ENCODE measurements at regions not wholly inside any gene's neighbourhood (a gene's known extent, or its start where the extent isn't known, plus 50 kb on each side); places are given as distances from the start of the nearest gene placed in this dataset.

DNA sequence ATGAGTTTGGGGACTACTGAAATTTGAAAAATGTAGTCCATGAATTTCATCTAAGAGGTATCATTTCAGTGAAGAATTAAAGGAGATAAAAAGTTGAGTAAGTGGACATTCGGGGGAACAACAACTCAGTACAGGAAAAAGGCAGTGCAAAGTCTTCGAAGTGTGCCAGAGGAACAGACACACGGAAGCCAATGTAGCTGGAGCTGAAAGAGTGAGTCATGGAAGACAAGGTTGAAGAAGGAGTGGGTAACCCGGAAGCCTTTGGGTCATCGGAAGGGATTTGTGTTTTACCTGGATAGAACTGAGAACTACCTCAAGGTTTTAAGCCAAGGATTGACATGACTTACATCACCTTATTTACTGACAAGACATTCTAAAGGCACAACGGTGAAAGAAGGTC, 733.4 kb downstream of the NCAM2 start:
- ATAC-seq (no peak), DNase-seq (no peak)
- peaks cover 9% of the 10 kb centered on the region for H3K9me3 Mint-ChIP-seq (ENCODE audit: low read depth)
- ChIA-PET CTCF (no interaction called here), POLR2A (no interaction called here)
- H3K27me3 Mint-ChIP-seq: no peaks in the 10 kb centered on the region
- H3K27ac Mint-ChIP-seq: no peak overlapping the region
- H3K4me3 Mint-ChIP-seq: no peak overlapping the region
- intact Hi-C loops (cut with DNase I, micrococcal nuclease): no loop called here
- H3K36me3 Mint-ChIP-seq (ENCODE audit: low read depth): no peaks in the 10 kb centered on the region
- H3K4me1 Mint-ChIP-seq: no peaks in the 10 kb centered on the region

GRCh38 chr21:21734088-21734487, 735.9 kb downstream of the NCAM2 start:
- Mint-ChIP-seq H3K4me3 (no peak overlapping the region), H3K27ac (no peak overlapping the region), H3K4me1 (no peaks in the 10 kb centered on the region), H3K36me3 (ENCODE audit: low read depth) (no peaks in the 10 kb centered on the region), H3K9me3 (ENCODE audit: low read depth) (peaks cover 4% of the 10 kb centered on the region), H3K27me3 (no peaks in the 10 kb centered on the region)
- POLR2A ChIA-PET: no interaction called here
- no peak for DNase-seq
- CTCF ChIA-PET: no interaction called here
- intact Hi-C loops (cut with DNase I, micrococcal nuclease): no loop called here
- ATAC-seq: no peak

DNA sequence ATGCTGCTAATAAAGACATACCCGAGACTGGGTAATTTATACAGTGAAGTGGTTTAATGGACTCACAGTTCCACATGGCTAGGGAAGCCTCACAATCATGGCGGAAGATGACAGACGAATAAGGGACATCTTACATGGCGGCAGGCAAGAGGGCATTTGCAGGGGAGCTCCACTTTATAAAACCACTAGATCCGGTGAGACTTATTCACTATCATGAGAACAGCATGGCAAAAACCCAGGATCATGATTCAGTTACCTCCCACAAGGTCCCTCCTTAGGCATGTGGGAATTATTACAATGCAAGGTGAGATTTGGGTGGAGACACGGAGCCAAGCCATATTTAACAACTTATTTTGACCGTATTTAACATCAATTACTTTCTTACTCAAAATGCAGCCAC, 739.0 kb downstream of the NCAM2 start:
- ChIA-PET POLR2A (no interaction called here), CTCF (no interaction called here)
- Mint-ChIP-seq H3K4me1 (no peaks in the 10 kb centered on the region), H3K27ac (no peak overlapping the region), H3K4me3 (no peak overlapping the region), H3K36me3 (ENCODE audit: low read depth) (no peaks in the 10 kb centered on the region), H3K9me3 (ENCODE audit: low read depth) (no peaks in the 10 kb centered on the region), H3K27me3 (no peaks in the 10 kb centered on the region)
- DNase-seq: no peak
- intact Hi-C loops (cut with DNase I, micrococcal nuclease): no loop called here
- ATAC-seq: no peak

DNA sequence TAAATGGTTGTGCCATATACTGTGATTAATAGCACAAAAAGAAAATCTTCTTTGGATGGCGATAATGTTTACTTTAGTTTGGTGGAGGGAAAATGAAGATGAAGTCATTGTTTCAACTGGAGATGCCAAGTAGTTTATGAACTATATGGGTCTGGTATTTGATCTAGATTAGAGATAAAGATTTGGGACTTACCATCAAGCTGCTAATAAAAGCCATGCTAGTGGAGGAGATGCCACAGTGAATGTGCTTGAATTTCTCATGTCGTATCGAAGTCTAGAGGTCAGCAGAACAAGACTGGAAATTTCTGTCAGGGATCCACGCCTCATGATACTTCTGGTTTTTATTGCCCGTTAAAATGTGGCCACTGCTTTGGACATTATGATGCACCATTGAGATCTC, 742.0 kb downstream of the NCAM2 start:
- Mint-ChIP-seq H3K4me3 (no peak overlapping the region), H3K9me3 (ENCODE audit: low read depth) (peaks cover 3% of the 10 kb centered on the region), H3K27me3 (no peaks in the 10 kb centered on the region), H3K36me3 (ENCODE audit: low read depth) (no peaks in the 10 kb centered on the region), H3K27ac (no peak overlapping the region), H3K4me1 (no peaks in the 10 kb centered on the region)
- intact Hi-C loops (cut with DNase I, micrococcal nuclease): no loop called here
- ChIA-PET POLR2A (no interaction called here), CTCF (no interaction called here)
- ATAC-seq (no peak), DNase-seq (no peak)

DNA sequence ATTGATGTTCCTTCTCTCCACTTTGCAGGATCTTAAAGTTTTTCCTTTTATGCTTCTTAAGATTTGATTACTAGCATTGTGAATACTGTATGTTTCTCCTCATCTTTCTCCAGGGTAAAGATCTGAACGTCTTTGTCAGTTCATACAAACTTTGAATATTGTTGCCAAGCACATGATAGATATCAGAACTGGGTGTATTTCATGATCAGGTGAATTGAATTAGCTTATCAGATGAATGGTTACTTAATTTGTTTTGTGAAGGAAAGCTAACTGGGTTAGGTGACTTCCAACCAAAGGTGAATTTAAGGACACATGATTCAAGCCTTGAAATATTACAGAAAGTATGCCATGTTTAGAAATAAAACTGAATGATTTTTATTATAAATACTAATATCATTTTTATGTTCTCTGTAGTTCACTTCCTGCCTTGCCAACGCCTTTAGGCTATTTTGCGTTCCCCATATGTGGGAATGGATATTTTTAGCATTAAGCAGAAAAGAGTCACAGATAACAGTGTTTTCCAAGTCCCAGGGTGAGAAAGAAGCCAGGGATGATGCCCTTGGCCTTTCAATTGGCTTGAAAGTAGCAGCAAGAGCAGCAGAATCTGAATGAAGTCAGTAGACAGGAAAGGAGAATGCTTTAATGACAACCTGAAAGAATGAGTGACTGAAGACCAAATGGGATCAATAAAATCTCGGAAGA, 752.1 kb downstream of the NCAM2 start:
- Mint-ChIP-seq H3K4me1 (no peaks in the 10 kb centered on the region), H3K27me3 (no peaks in the 10 kb centered on the region), H3K36me3 (ENCODE audit: low read depth) (no peaks in the 10 kb centered on the region), H3K27ac (no peak overlapping the region), H3K4me3 (no peak overlapping the region), H3K9me3 (ENCODE audit: low read depth) (peaks cover 6% of the 10 kb centered on the region)
- DNase-seq (no peak), ATAC-seq (no peak)
- intact Hi-C loops (cut with DNase I, micrococcal nuclease): no loop called here
- ChIA-PET POLR2A (no interaction called here), CTCF (no interaction called here)

- Mint-ChIP-seq H3K4me3 (no peak overlapping the region), H3K27ac (no peak overlapping the region), H3K27me3 (no peaks in the 10 kb centered on the region), H3K9me3 (ENCODE audit: low read depth) (peaks cover 4% of the 10 kb centered on the region), H3K4me1 (no peaks in the 10 kb centered on the region), H3K36me3 (ENCODE audit: low read depth) (no peaks in the 10 kb centered on the region)
- ATAC-seq: no peak
- CTCF ChIA-PET: no interaction called here
- POLR2A ChIA-PET: no interaction called here
- no peak for DNase-seq
- intact Hi-C loops (cut with DNase I, micrococcal nuclease): no loop called here
Observed at GRCh38 chr21:21751286-21751685, 753.1 kb downstream of the NCAM2 start.

DNA sequence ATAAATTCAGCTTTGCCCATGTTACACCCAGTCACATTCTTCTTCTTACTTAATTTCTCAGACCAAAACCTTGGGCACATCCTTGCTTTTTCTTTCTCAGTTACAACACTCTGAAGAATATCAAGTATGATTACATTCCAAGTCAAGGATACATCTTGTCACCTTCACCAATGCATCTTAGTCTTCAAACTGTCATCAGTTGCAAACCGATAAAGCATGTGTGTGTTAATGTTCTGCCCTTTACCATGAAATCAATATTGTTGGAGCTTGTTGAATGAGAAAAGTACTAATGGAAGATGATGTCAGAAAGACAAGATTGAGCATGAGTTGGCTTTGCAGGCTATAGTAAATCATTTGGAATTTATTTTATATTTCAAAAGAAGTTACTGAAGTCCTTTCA, 764.6 kb downstream of the NCAM2 start:
- POLR2A ChIA-PET: no interaction called here
- H3K36me3 Mint-ChIP-seq (ENCODE audit: low read depth): no peaks in the 10 kb centered on the region
- H3K9me3 Mint-ChIP-seq (ENCODE audit: low read depth): no peaks in the 10 kb centered on the region

DNA sequence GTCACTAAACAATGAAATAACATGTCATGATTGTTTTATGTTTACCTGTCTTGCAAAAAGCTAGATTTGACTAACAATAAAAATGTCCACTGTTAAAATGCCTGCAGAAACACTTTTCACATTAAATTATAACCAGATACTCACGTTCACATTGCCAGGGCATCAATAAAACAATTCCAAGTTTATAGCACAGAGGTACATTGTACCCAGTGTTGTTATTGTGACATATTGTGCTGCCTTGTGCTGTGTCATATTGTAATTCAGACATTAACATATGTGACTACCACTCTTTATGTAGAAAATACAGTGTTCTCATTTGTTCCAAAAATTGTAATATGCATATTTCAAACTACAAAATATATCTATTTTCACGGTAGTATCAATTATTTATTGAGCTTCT, 766.1 kb downstream of the NCAM2 start:
- ChIA-PET CTCF (no interaction called here), POLR2A (no interaction called here)
- H3K9me3 Mint-ChIP-seq (ENCODE audit: low read depth): peaks cover under 1% of the 10 kb centered on the region
- intact Hi-C loops (cut with DNase I, micrococcal nuclease): no loop called here
- H3K27ac Mint-ChIP-seq: no peak overlapping the region
- H3K27me3 Mint-ChIP-seq: no peaks in the 10 kb centered on the region
- no peaks in the 10 kb centered on the region for H3K36me3 Mint-ChIP-seq (ENCODE audit: low read depth)
- no peak overlapping the region for H3K4me3 Mint-ChIP-seq
- no peaks in the 10 kb centered on the region for H3K4me1 Mint-ChIP-seq
- ATAC-seq (no peak), DNase-seq (no peak)

More for the DNA sequence above, 764.6 kb downstream of the NCAM2 start:
- H3K4me3 Mint-ChIP-seq: no peak overlapping the region
- H3K27ac Mint-ChIP-seq: no peak overlapping the region
- no peaks in the 10 kb centered on the region for H3K4me1 Mint-ChIP-seq
- no peaks in the 10 kb centered on the region for H3K27me3 Mint-ChIP-seq
- intact Hi-C loops (cut with DNase I, micrococcal nuclease): no loop called here
- DNase-seq (no peak), ATAC-seq (no peak)
- CTCF ChIA-PET: no interaction called here

DNA sequence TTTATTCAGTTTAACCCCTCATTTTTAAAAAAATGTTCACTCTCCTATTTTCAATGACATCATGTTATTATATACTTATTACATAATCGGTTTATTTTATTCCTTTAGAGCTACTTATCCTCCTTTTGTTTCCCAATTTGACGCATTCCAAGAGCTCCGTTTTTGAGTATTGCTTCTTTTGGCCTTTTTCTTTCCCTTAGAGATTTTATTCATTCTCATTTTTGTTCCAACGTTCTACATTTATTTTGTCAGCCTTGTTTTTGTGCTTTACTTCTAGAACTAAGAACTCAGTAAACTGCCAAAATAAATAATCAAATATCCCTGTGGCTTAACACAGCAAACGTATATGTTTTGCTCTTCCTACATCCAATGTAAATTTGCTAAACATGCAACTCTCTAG, 769.1 kb downstream of the NCAM2 start:
- Mint-ChIP-seq H3K36me3 (ENCODE audit: low read depth) (no peaks in the 10 kb centered on the region), H3K9me3 (ENCODE audit: low read depth) (peaks cover 3% of the 10 kb centered on the region), H3K4me3 (no peak overlapping the region), H3K27me3 (no peaks in the 10 kb centered on the region), H3K27ac (no peak overlapping the region), H3K4me1 (no peaks in the 10 kb centered on the region)
- DNase-seq (no peak), ATAC-seq (no peak)
- ChIA-PET CTCF (no interaction called here), POLR2A (no interaction called here)
- intact Hi-C loops (cut with DNase I, micrococcal nuclease): no loop called here

GRCh38 chr21:21788591-21788990, 790.4 kb downstream of the NCAM2 start:
- Mint-ChIP-seq H3K27me3 (no peaks in the 10 kb centered on the region), H3K36me3 (ENCODE audit: low read depth) (no peaks in the 10 kb centered on the region), H3K9me3 (ENCODE audit: low read depth) (peaks cover 12% of the 10 kb centered on the region), H3K4me3 (no peak overlapping the region), H3K27ac (no peak overlapping the region), H3K4me1 (no peaks in the 10 kb centered on the region)
- POLR2A ChIA-PET: no interaction called here
- DNase-seq: no peak
- CTCF ChIA-PET: no interaction called here
- ATAC-seq: no peak
- intact Hi-C loops (cut with DNase I, micrococcal nuclease): no loop called here

GRCh38 chr21:21801921-21802320, 803.7 kb downstream of the NCAM2 start:
- POLR2A ChIA-PET: no interaction called here
- no peaks in the 10 kb centered on the region for H3K27me3 Mint-ChIP-seq
- ATAC-seq (no peak), DNase-seq (no peak)
- H3K4me1 Mint-ChIP-seq: no peaks in the 10 kb centered on the region
- H3K36me3 Mint-ChIP-seq (ENCODE audit: low read depth): no peaks in the 10 kb centered on the region
- intact Hi-C loops (cut with DNase I, micrococcal nuclease): no loop called here
- CTCF ChIA-PET: no interaction called here
- H3K9me3 Mint-ChIP-seq (ENCODE audit: low read depth): peaks cover 9% of the 10 kb centered on the region
- H3K27ac Mint-ChIP-seq: no peak overlapping the region
- no peak overlapping the region for H3K4me3 Mint-ChIP-seq

GRCh38 chr21:21806711-21807597, 808.7 kb downstream of the NCAM2 start:
- H3K27me3 Mint-ChIP-seq: no peaks in the 10 kb centered on the region
- H3K27ac Mint-ChIP-seq: no peak overlapping the region
- ChIA-PET POLR2A (no interaction called here), CTCF (no interaction called here)
- no peak overlapping the region for H3K4me3 Mint-ChIP-seq
- no peaks in the 10 kb centered on the region for H3K36me3 Mint-ChIP-seq (ENCODE audit: low read depth)
- H3K4me1 Mint-ChIP-seq: no peaks in the 10 kb centered on the region
- ATAC-seq: no peak
- H3K9me3 Mint-ChIP-seq (ENCODE audit: low read depth): peaks cover 9% of the 10 kb centered on the region
- intact Hi-C loops (cut with DNase I, micrococcal nuclease): no loop called here
- DNase-seq: no peak
